ENCODE measurements at regions not wholly inside any gene's neighbourhood (a gene's known extent, or its start where the extent isn't known, plus 50 kb on each side); places are given as distances from the start of the nearest gene placed in this dataset.

DNA sequence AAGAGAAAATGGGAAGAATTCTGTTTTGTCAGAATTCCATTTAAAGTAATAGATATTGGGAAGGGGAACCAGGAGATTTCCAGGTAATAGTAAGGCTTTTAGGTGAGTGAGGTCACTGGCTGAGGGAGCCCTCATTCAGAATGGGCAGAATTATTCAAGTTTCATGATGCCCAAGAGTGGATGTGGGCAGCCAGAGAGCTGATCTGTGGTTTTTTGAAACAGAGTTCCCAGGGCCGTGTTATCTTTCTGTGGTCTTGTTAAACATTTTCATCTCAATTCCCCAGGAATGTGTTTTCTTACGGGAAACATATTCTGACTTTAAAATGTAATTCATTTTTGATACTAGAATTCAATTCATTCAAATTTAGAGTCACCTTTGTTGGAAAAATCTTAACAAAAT is 182.0 kb upstream of the AADAT start:
- no peak overlapping the region for H3K4ac ChIP-seq (replicated peaks; ENCODE audit: insufficient read length, low read depth, low read length)
- no peak overlapping the region for H2BK20ac ChIP-seq (ENCODE audit: low read length)
- no peak overlapping the region for H2BK12ac ChIP-seq (ENCODE audit: low read depth, low read length)
- no peak overlapping the region for H2BK15ac ChIP-seq (ENCODE audit: low read length)
- H3K79me2 ChIP-seq (ENCODE audit: control insufficient read depth in 1 of 2, insufficient read depth in 2 of 2, low read length in 2 of 2) = no peaks in the 10 kb centered on the region
- H3K79me1 ChIP-seq (ENCODE audit: low read depth, low read length) = no peaks in the 10 kb centered on the region
- H3K27me3 ChIP-seq (replicated peaks in 1 of 4; ENCODE audit: control insufficient read depth in 3 of 4, extremely low read depth in 1 of 4, insufficient read depth in 3 of 4, low read length in 3 of 4) = no peaks in the 10 kb centered on the region
- DNase-seq (ENCODE audit: low read depth in 1 of 2, low spot score in 2 of 2) (no peak), FAIRE-seq (no peak)
- H3K27ac ChIP-seq (ENCODE audit: low read depth, low read length) = no peak overlapping the region
- H4K8ac ChIP-seq (ENCODE audit: extremely low read depth, insufficient read depth, low read length) = no peak overlapping the region
- H4K5ac ChIP-seq (ENCODE audit: insufficient read length, low read depth, low read length) = no peak overlapping the region
- no peaks in the 10 kb centered on the region for H3K4me1 ChIP-seq (replicated peaks in 1 of 4; ENCODE audit: control insufficient read depth in 3 of 4, insufficient read depth in 4 of 4, low read length in 3 of 4)
- no peaks in the 10 kb centered on the region; a peak in 1 of 8 replicates for H3K36me3 ChIP-seq (ENCODE audit: control insufficient read depth in 2 of 4, insufficient read depth in 4 of 4, low read length in 3 of 4)
- no peak overlapping the region for H2AK5ac ChIP-seq (ENCODE audit: low read depth, low read length)
- CTCF ChIA-PET (ENCODE audit: partially characterized antibody) = interaction anchor here (0.6 to 5.4 kb wide), 7 partner anchors 9 to 582 kb away, joined by 3 to 42 read pairs (median 3); no protein-coding TSS in a partner anchor
- H3K14ac ChIP-seq (ENCODE audit: insufficient read length) = no peak overlapping the region
- no peak overlapping the region for H3K23ac ChIP-seq (ENCODE audit: insufficient read length)
- H3K18ac ChIP-seq (ENCODE audit: extremely low read depth, low read length) = no peak overlapping the region
- no peak overlapping the region for H3K9ac ChIP-seq (replicated peaks in 1 of 4; ENCODE audit: extremely low read depth in 1 of 4, low read depth in 3 of 4, low read length in 3 of 4)
- no peak overlapping the region for H3K4me2 ChIP-seq (ENCODE audit: insufficient read depth in 1 of 2, low read depth in 2 of 2, low read length in 2 of 2)
- H3K4me3 ChIP-seq (ENCODE audit: extremely low read depth in 1 of 4, insufficient read depth in 2 of 4, low read depth in 3 of 4, low read length in 4 of 4) = no peak overlapping the region
- no peak overlapping the region for H2BK120ac ChIP-seq (replicated peaks; ENCODE audit: low read depth, low read length)
- 92% methylated on average over 2 of the region's 2 CpGs; no CpG with 5 or more reads in 1 of the 2 experiments for WGBS, 2 experiments (ENCODE audit: extremely low coverage in 1 of 2, insufficient coverage in 1 of 2, insufficient read length in 1 of 2, insufficient replicate concordance in 2 of 2, low coverage in 1 of 2, low lambda C conversion rate in 2 of 2, missing lambda C conversion rate in 1 of 2)
- H3K23me2 ChIP-seq (ENCODE audit: low read depth, low read length) = no peaks in the 10 kb centered on the region
- H2BK5ac ChIP-seq (ENCODE audit: low read depth, low read length) = no peak overlapping the region
- POLR2A ChIA-PET (ENCODE audit: partially characterized antibody) = no interaction called here
- H4K91ac ChIP-seq (replicated peaks; ENCODE audit: insufficient read length, low read length) = no peak overlapping the region
- no peak overlapping the region for H2AFZ ChIP-seq (ENCODE audit: low read length)
- no peak overlapping the region for H3K56ac ChIP-seq (replicated peaks; ENCODE audit: insufficient read length, low read depth, low read length)
- peaks cover 0 to 8% of the 10 kb centered on the region in 2 experiments; a peak in 1 of 4 replicates for H3K9me3 ChIP-seq (ENCODE audit: insufficient read depth in 2 of 2, low read depth in 1 of 2, low read length in 1 of 2)
- no peaks in the 10 kb centered on the region for H4K20me1 ChIP-seq (replicated peaks in 1 of 2; ENCODE audit: control insufficient read depth in 1 of 2, insufficient read depth in 2 of 2, low read length in 2 of 2)
- TF ChIP-seq CBX5 (IDR thresholded peaks at IDR 0.05; ENCODE audit: low read depth, low read length) = no peak
- no peak for TF ChIP-seq EGR1 (IDR thresholded peaks at IDR 0.05; ENCODE audit: borderline replicate concordance, low read depth, low read length)
- no peak for TF ChIP-seq JUND (IDR thresholded peaks at IDR 0.05; ENCODE audit: low read length)
- no peak for TF ChIP-seq RFX5 (IDR thresholded peaks at IDR 0.05; ENCODE audit: borderline replicate concordance, low read depth, low read length)
- no peak for TF ChIP-seq SAP30 (IDR thresholded peaks at IDR 0.05; ENCODE audit: insufficient read depth, insufficient replicate concordance, low read length)
- no peak for TF ChIP-seq HDAC2 (IDR thresholded peaks at IDR 0.05; ENCODE audit: borderline replicate concordance in 1 of 2, low read depth in 2 of 2, low read length in 2 of 2)
- TF ChIP-seq KDM5A (IDR thresholded peaks at IDR 0.05; ENCODE audit: low read length) = no peak
- TF ChIP-seq RAD21 (IDR thresholded peaks at IDR 0.05 in 1 of 2, conservative IDR thresholded peaks at IDR 0.05 in 1 of 2; ENCODE audit: low read depth in 2 of 2, low read length in 2 of 2) = no peak
- no peak for TF ChIP-seq BRCA1 (IDR thresholded peaks at IDR 0.05; ENCODE audit: low read depth, low read length)
- no peak for TF ChIP-seq EP300 (IDR thresholded peaks at IDR 0.05; ENCODE audit: borderline replicate concordance in 1 of 2, low read depth in 2 of 2, low read length in 2 of 2)
- TF ChIP-seq JUN (IDR thresholded peaks at IDR 0.05; ENCODE audit: low read depth, low read length) = no peak
- TF ChIP-seq KDM4A (IDR thresholded peaks at IDR 0.05; ENCODE audit: low read depth, low read length, severe bottlenecking) = no peak
- no peak for TF ChIP-seq NANOG (IDR thresholded peaks at IDR 0.05; ENCODE audit: insufficient read depth, low read depth, low read length, poor library complexity, severe bottlenecking)
